HG03571 (cell line): ENCODE measurements at regions not wholly inside any gene's neighbourhood (a gene's known extent, or its start where the extent isn't known, plus 50 kb on each side); places are given as distances from the start of the nearest gene placed in this dataset.
"Not testable (repeated sequence)": the region's sequence is repeated elsewhere in the genome, so short reads cannot be mapped to it uniquely, and the experiment has no call there.

Experiments
- ATAC-seq: cut with Tn5 transposase; IDR thresholded peaks from one replicate; pipeline ENCODE4 v1.9.1; 2021; ENCODE audit not compliant: unreplicated experiment

DNA sequence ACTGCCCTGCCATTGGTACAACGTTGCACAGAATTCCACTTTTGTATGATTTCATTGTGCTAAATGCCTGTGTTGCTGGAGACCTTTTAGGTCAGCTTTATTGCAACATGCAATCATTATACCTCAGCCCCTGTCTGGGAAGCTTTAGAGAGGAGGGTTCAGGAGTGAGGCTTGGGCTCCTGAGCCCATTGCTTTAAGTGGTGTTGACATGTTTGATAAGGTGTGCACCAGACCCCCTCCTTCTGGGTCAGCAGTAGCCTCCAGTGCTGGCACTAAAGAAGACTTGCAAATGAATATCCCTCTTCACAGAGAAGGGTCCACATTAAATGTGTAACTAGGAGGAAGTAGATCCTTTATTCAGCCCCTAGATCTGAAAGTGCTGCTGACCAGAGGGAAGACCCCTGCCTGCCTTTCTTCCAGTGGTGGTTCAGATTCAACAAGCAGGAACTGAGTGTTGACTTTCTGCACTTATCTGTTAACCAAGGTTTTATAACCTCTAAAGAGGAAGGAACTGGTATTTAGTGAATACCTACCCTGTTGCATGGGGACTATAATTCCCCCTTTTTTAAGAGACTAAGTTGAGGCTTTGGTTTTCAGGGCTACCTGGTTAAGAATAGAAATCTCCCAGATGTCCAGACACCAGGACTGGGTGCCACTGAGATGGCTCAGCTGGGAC, 369.4 kb upstream of the IGFBP3 start:
- peak; percentile 8 for ATAC-seq

DNA sequence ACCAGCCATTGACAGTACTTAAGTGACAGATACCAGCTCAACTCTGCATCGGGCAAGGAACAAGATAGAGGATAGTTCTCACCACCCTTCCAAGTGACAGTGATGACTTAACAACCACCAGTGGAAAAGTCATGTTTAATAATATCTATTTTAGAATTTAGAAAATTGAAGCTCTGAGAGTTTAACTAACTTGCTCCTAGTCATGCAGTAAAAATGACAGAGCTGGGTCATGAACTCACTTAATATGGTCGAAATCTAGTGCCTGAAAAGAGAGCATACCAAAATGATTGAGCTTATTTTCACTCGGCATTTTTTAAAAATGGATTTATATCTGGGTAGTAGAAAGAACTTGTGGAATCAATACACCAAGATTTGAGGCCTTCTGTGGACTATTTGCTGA, 367.8 kb upstream of the IGFBP3 start:
- ATAC-seq, result no peak

DNA sequence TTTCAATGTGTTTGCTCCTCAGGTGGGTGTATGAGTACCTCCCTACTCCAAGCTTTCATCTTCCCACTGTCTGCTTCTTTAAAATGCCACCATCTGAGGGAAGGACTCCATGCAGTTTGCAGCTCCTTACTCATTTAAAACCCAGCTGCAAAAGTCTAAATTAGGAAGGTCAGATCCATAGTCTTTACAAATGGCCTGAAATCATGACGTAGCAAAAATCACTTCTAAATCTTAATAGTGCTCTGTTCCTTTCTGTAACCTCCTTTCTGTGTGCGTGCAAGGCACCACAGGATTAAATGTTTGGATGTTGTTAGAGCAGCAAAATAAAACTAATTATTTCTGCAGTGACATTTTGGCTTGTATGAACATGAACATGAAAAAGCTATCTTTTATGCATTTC, 366.9 kb upstream of the IGFBP3 start:
- ATAC-seq, result no peak

- ATAC-seq, result no peak
Observed at GRCh38 chr7:46286957-46287356, 365.9 kb upstream of the IGFBP3 start.

DNA sequence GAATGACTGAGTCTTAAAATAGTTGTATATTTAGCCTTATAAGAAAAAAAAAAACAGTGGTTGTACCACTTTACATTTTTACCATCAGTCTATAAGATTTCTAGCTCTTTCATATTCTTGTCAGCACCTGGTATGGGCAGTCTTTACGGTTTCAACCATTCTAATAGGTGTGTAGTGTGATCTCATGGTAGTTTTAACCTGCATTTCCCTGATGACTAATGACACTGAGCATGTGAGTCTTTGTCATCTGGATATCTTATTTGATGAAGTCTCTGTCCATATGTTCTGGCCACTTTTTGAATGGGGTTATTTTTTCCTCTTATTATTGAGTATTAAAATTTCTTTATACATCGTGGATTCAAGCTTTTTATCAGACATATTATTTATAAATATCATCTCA, 365.3 kb upstream of the IGFBP3 start:
- no peak for ATAC-seq

DNA sequence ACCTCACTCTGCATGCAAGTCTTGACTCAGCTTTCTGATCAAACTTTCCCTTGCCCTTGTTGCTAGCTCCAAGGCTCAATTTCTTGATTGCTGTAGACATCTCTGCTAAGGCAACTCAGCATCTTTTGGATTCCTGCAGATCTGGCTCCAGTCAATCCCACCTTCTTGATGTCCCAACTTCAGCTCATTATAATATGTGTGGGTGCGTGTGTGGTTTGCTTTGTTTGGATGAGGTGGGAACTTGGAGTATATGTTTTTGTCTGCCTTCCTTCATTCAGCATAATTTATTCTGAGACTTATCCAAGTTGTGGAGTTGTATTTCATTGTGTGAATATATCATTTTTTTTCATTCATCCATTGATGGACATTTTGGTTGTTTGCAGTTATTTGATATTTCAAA, 364.8 kb upstream of the IGFBP3 start:
- ATAC-seq, result no peak

DNA sequence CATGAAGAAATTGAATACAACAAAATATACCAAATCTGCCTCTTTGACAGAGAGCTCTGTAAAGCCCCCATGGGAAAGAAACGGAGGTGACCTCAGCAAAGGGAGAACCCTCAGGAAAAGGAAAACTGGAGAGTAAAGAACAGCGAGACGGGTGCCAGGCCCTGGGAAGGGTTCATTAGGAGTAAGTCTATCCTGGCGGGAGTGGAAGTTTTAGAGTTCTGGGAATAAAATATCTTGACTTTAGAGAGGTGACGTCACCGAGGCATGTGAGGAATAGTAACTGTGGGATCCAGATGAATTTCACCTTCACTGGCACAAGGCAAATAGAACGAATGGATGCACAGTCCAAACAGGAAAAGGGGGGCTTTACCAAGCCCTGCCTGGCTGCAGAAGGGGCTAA, 362.8 kb upstream of the IGFBP3 start:
- no peak for ATAC-seq

GRCh38 chr7:46282155-46282554, 361.1 kb upstream of the IGFBP3 start:
- ATAC-seq, result no peak

DNA sequence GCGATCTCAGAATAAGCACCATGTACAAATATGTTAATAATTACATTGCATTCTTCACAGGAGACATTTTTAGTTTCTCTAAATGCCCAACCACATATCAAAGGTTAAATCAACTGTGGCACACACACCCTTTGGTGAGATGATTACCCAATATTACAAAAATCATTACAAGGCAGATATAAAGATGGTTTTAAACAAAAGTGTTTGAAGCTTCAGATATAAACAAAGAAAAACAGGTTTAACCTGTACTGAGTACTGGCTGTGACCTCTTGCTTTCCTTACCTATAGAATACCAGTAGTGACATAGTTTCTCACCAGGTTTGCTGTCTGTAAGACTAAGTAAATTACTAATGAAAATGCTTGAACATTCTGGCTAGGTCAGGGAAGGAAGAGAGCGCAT, 360.0 kb upstream of the IGFBP3 start:
- ATAC-seq, result no peak

DNA sequence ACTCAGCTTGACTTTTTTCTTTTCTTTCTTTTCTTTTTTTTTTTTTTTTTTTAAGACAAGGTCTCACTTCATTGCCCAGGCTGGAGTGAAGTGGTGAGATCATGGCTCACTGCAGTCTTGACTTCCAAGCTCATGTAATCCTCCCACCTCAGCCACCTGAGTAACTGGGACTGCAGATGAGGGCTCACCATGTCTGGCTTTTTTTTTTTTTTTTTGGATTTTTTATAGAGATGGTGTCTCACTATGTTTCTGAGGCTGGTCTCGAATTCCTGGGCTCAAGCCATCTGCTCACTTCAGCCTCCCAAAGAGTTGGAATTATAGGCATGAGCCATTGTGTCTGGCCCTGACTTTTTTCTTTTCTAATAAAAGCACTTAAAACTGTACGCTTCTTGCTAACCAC, 358.2 kb upstream of the IGFBP3 start:
- ATAC-seq, result no peak

- no peak for ATAC-seq
Observed at GRCh38 chr7:46264646-46265045, 343.6 kb upstream of the IGFBP3 start.

DNA sequence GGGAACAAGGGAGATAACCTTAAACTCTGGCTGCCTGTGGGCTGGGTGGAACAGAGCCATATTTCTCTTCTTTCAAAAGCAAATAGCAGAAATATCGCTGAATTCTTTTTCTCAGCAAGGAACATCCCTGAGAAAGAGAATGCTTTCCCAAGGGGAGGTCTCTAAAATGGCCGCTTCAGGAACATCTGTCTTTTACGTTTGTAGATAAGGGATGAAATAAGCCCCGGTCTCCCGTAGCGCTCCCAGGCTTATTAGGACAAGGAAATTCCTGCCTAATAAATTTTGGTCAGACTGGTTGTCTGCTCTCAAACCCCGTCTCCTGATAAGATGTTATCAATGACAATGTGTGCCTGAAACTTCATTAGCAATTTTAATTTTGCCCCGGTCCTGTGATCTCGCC, 340.6 kb upstream of the IGFBP3 start:
- not testable (repeated sequence) for ATAC-seq

GRCh38 chr7:46259947-46260346, 338.9 kb upstream of the IGFBP3 start:
- no peak for ATAC-seq

GRCh38 chr7:46257761-46258448, 336.8 kb upstream of the IGFBP3 start:
- no peak for ATAC-seq

DNA sequence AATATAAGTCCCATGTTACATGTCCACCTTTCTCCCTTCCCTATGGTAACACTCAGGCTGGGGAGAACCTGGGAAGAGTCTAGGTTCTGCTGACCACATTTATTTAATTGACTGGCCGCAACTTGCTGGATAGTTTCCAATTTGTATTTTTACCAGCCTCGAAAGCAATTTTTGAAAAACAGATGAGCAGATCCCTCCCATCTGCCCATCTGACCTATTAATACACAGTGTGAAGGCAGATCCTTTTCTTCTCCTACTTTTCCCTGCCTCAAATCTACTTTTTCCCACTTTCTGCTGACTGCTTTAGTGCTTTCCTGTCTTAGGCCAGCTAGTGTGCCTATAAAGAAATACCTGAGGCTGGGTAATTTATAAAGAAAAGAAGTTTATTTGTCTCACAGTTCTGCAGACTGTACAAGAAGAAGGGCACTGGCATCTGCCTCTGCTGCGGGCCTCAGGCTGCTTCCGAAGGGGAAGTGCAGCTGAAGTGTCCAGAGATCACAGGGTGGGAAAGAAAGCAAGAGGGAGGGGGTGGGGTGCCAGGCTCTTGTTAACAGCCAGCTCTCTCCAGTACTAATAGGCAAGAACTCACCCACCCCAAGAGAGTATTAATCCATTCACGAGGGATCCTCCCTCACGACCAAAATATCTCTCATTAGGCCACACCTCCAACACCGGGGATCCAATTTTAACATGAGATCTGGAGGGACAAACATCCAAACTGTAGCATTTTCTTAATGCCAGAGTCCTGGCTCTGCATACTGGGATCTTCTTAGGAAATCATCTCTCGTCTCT, 336.0 kb upstream of the IGFBP3 start:
- no peak for ATAC-seq

- no peak for ATAC-seq
Observed at GRCh38 chr7:46253520-46253919, 332.4 kb upstream of the IGFBP3 start.

DNA sequence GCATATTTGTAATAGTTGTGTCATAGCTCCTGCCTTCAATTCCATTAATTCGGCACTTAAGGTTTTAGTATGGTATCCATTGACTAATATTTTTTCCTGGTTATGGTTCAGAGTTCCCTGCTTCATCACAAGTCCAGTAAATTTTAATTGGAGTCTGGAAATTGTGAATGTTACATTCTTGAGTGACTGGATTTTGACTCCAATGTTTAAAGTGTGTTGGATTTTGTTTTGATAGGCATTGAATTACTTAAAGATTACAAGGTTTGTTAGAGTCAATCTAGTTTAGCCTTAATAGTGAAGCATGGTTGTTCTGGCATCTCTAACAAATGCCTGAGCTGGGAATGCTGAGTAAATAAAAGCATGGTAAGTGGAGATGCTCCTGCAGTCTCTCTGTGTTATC, 326.6 kb upstream of the IGFBP3 start:
- ATAC-seq, result no peak

- no peak for ATAC-seq
Observed at GRCh38 chr7:46245586-46246111, 324.6 kb upstream of the IGFBP3 start.

DNA sequence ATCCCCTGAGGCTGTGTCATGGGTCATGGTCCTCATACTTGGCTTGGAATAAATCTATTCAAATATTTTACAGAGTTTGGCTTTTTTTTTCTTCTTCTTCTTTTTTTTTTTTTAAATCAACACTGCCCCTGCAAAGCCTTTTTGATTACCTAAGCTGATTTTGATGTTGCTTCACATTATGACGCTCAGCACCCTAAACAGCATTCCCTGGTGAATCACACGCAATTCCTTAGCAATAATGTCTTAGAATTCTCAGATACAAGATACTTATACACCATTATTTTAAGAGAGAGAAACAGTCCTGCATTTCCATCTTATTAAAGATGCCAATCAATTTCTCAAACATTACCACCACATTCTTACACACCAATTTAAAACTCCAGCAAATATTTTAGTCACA, 323.7 kb upstream of the IGFBP3 start:
- ATAC-seq, result no peak

DNA sequence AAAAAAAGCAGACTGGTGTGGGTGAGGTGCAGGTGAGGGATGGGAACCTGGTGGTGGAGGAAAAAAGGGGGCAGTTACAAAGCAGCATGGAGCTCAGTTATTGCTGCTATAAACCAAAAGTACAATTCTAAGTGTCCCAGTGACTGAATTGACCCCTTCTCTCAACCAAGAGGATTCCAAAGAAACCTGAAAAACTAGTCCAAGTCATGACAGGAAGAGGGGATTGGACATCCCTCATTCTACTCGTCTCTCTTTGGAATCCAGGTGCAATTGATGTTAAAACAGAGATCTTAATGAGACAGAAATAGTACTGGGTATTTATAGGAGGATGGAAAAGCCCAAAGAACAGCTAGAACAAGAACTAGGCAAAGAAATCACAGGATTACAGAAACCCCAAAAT, 322.3 kb upstream of the IGFBP3 start:
- ATAC-seq, result no peak

- ATAC-seq, result no peak
Observed at GRCh38 chr7:46239846-46240245, 318.8 kb upstream of the IGFBP3 start.

DNA sequence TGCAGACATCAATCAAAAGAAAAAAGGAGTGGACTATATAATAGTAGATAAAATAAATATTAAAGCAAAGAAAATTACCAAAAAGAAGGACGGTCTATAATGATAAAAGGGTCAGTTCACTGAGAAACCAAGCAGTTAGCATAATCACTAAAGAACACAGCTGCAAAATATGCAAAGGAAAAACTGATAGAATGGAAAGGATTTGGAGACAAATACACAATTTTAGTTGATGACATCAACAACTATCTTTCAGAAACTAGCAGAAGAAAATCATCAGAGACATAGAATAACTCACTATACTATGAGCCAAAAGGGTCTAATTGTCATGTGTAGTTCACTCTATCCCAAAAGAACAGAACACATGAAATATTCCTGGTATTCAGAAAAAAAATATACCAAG, 316.4 kb upstream of the IGFBP3 start:
- ATAC-seq, result no peak
